ENCODE measurements at regions not wholly inside any gene's neighbourhood (a gene's known extent, or its start where the extent isn't known, plus 50 kb on each side); places are given as distances from the start of the nearest gene placed in this dataset.

DNA sequence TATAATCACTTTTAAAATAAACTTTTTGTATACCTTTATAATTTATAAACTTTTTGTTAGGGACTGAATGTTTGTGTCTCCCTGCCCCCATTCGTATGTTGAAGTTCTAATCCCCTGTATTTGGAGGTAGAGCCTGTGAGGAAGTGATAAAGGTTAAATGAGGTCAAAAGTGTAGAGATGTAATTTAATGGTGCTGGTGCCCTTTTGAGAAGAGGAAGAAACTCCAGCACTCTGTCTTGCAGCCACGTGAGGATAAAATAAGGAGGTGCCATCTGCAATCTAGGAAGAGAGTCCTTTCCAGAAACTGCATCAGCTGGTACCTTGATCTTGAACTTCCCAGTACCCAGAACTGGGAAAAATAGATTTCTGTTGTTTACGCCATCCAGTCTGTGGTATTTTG lies 106.1 kb upstream of the RGMA start:
- WGBS, 2 experiments (ENCODE audit: extremely low coverage in 2 of 2, insufficient read length in 1 of 2) = no CpG with 5 or more reads among the region's 3 CpGs
- POLR2A ChIA-PET (ENCODE audit: unreplicated experiment) = no interaction called here
- H3K4ac ChIP-seq (ENCODE audit: low read depth, low read length) = no peak overlapping the region

More for the DNA sequence above, 106.1 kb upstream of the RGMA start:
- Histone ChIP-seq H3K9me3 (ENCODE audit: control insufficient read depth, insufficient read depth, low read length) (peaks cover 15% of the 10 kb centered on the region), H3K36me3 (ENCODE audit: control insufficient read depth, insufficient read depth, low read length) (no peaks in the 10 kb centered on the region), H3K27me3 (ENCODE audit: control insufficient read depth, insufficient read depth, low read length) (no peaks in the 10 kb centered on the region), H3K4me2 (ENCODE audit: low read depth, low read length) (no peak overlapping the region), H3K4me3 (ENCODE audit: insufficient read depth, low read depth, low read length) (no peak overlapping the region), H2BK20ac (ENCODE audit: low read depth, low read length) (no peak overlapping the region), H3K14ac (replicated peaks; ENCODE audit: low read depth, low read length) (no peak overlapping the region), H3K27ac (ENCODE audit: insufficient read depth, low read length) (no peak overlapping the region), H2BK5ac (ENCODE audit: low read depth, low read length, poor library complexity, severe bottlenecking) (no peak overlapping the region), H4K91ac (ENCODE audit: insufficient read depth, low read depth, low read length) (no peak overlapping the region), H3K23ac (ENCODE audit: low read depth, low read length) (no peak overlapping the region), H2AK9ac (replicated peaks; ENCODE audit: low read depth, low read length, poor library complexity) (no peak overlapping the region), H2BK120ac (ENCODE audit: low read depth, low read length) (no peak overlapping the region), H3K9me1 (ENCODE audit: insufficient read depth, low read length) (no peaks in the 10 kb centered on the region), H4K8ac (ENCODE audit: low read depth in 2 of 2, low read length in 2 of 2) (no peak overlapping the region), H3K9ac (ENCODE audit: low read depth, low read length) (no peak overlapping the region), H3K56ac (ENCODE audit: extremely low read depth, insufficient read depth, low read length) (no peak overlapping the region), H3K79me1 (ENCODE audit: low read depth in 1 of 2, low read length in 2 of 2) (no peaks in the 10 kb centered on the region), H3K18ac (ENCODE audit: low read depth, low read length) (no peak overlapping the region), H4K20me1 (ENCODE audit: insufficient read depth, low read length) (no peaks in the 10 kb centered on the region), H2AFZ (replicated peaks; ENCODE audit: low read length, poor library complexity) (no peak overlapping the region), H2AK5ac (ENCODE audit: low read depth, low read length) (no peak overlapping the region), H4K5ac (ENCODE audit: low read depth, low read length) (no peak overlapping the region), H2BK15ac (ENCODE audit: low read depth, low read length) (no peak overlapping the region), H3K4me1 (ENCODE audit: control insufficient read depth, insufficient read depth, low read length) (no peaks in the 10 kb centered on the region)
- dilution Hi-C loops (cut with HindIII; ENCODE audit: low sequenced_read_pairs, unreplicated experiment) = no loop called here
- CTCF ChIA-PET = no interaction called here
- intact Hi-C loops (cut with micrococcal nuclease) = no loop called here
- BruUV-seq (replicated peaks) = no TSS peak
- in situ Hi-C loops (cut with MboI; ENCODE audit: low sequenced_read_pairs) = no loop called here
- no peak for TF ChIP-seq NFE2L2 (IDR thresholded peaks at IDR 0.05; ENCODE audit: low read depth, low read length)
- no peak for TF ChIP-seq BHLHE40 (IDR thresholded peaks at IDR 0.05; ENCODE audit: low read depth, low read length)
- TF ChIP-seq, protein P1, sequence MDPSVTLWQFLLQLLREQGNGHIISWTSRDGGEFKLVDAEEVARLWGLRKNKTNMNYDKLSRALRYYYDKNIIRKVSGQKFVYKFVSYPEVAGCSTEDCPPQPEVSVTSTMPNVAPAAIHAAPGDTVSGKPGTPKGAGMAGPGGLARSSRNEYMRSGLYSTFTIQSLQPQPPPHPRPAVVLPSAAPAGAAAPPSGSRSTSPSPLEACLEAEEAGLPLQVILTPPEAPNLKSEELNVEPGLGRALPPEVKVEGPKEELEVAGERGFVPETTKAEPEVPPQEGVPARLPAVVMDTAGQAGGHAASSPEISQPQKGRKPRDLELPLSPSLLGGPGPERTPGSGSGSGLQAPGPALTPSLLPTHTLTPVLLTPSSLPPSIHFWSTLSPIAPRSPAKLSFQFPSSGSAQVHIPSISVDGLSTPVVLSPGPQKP (IDR thresholded peaks at IDR 0.05; ENCODE audit: borderline replicate concordance, low read depth, low read length) = no peak
- no peak for TF ChIP-seq SMC3 (IDR thresholded peaks at IDR 0.05; ENCODE audit: low read depth, low read length)
- TF ChIP-seq MXI1 (IDR thresholded peaks at IDR 0.05; ENCODE audit: borderline replicate concordance, low read depth, low read length) = no peak
- TF ChIP-seq FOS (IDR thresholded peaks at IDR 0.05; ENCODE audit: low read depth, low read length) = no peak
- DNase-seq = no peak
- ATAC-seq (ENCODE audit: low read depth) = no peak
